HCT116 (cell line): ENCODE measurements at regions not wholly inside any gene's neighbourhood (a gene's known extent, or its start where the extent isn't known, plus 50 kb on each side); places are given as distances from the start of the nearest gene placed in this dataset.

Experiments
- ATAC-seq: fragments of 200-7000 bp; cut with Tn5 transposase; 2 replicates; pipeline ENCODE4 v1.9.1; 2020; ENCODE audit warnings: mild to moderate bottlenecking, moderate library complexity
- BruUV-seq: library from RNA; stranded (reverse); fragments of 400-500 nt; replicated peaks from 2 replicates; lab custom pipeline; 2021; lab: Mats Ljungman, UMichigan
- CTCF ChIA-PET: fragments of 300-600 bp; sonication (Branson Sonifier 250); formaldehyde crosslinking; loops from one replicate; lab custom pipeline; 2021; ENCODE audit warnings: antibody characterized with exemption; lab: Charles Lee
- POLR2A ChIA-PET: fragments of 300-600, 350-600 bp; sonication (Branson Sonifier 250); formaldehyde crosslinking; loops from one replicate; lab custom pipeline; 2021; ENCODE audit warnings: antibody characterized with exemption; lab: Charles Lee
- RAD21 ChIA-PET, 2 experiments: fragments of 300-600 bp; sonication (Branson Sonifier 250); formaldehyde crosslinking; loops; one replicate each; lab custom pipeline; 2023; ENCODE audit warnings: low total read pairs in 2 of 2; ENCODE audit not compliant: uncharacterized antibody in 2 of 2, unreplicated experiment in 2 of 2, low non-redundant PET in 1 of 2; lab: Charles Lee
- DNase-seq: peaks from one replicate; pipeline ENCODE4 v3.0.0-alpha.2; 2010; ENCODE audit warnings: low read depth, low spot score
- H2AFZ ChIP-seq: fragments of 200-600 bp; shearing (Covaris generic), sonication (generic); 2 replicates; pipeline ENCODE4 v1.6.1; 2017; ENCODE audit warnings: low read depth, mixed run types, mixed read lengths, antibody characterized with exemption, low read length; ENCODE audit not compliant: poor library complexity, severe bottlenecking
- H3K27ac ChIP-seq: 2 replicates; pipeline ENCODE4 v1.5.1; 2012; ENCODE audit warnings: low read depth, low read length
- H3K27me3 ChIP-seq: fragments of 200-600 bp; sonication (generic); 2 replicates; pipeline ENCODE4 v1.6.1; 2016; ENCODE audit warnings: mixed run types, low read length, mixed read lengths; ENCODE audit not compliant: insufficient read depth
- H3K36me3 ChIP-seq, 2 experiments: fragments of 200-500 bp in 1 of 2; fragments of 200-600 bp in 1 of 2; sonication (Bioruptor generic) in 1 of 2; sonication (generic) in 1 of 2; 2 replicates each; pipeline versions ENCODE4 v1.5.1 to v1.6.1; 2014 to 2016; ENCODE audit warnings: low read length in 2 of 2, inconsistent platforms in 1 of 2, mixed read lengths in 1 of 2, mixed run types in 1 of 2; ENCODE audit not compliant: insufficient read depth in 2 of 2, control insufficient read depth in 1 of 2
- H3K4me1 ChIP-seq, 2 experiments: fragments of 200-600 bp in 1 of 2; sonication (generic) in 1 of 2; 2 replicates each; pipeline versions ENCODE4 v1.5.1 to v1.6.1; 2012 to 2017; ENCODE audit warnings: low read length in 2 of 2, inconsistent platforms in 1 of 2, mild to moderate bottlenecking in 1 of 2, mixed read lengths in 1 of 2, mixed run types in 1 of 2, moderate library complexity in 1 of 2; ENCODE audit not compliant: insufficient read depth in 2 of 2, control insufficient read depth in 1 of 2
- H3K4me2 ChIP-seq: fragments of 200-600 bp; sonication (generic); 2 replicates; pipeline ENCODE4 v1.6.1; 2017; ENCODE audit warnings: mixed run types, low read length, mixed read lengths
- H3K4me3 ChIP-seq, 2 experiments: fragments of 200-600 bp in 1 of 2; sonication (generic) in 1 of 2; replicated peaks in 1 of 2; 2 replicates each; pipeline ENCODE4 v1.5.1; 2011 to 2016; ENCODE audit warnings: low read length in 2 of 2, control low read depth in 1 of 2, low read depth in 1 of 2, mild to moderate bottlenecking in 1 of 2, mixed read lengths in 1 of 2, mixed run types in 1 of 2
- H3K79me2 ChIP-seq: fragments of 200-600 bp; sonication (generic); 2 replicates; pipeline ENCODE4 v1.6.1; 2017; ENCODE audit warnings: mild to moderate bottlenecking, mixed run types, low read length, moderate library complexity, mixed read lengths; ENCODE audit not compliant: insufficient read depth
- H3K9ac ChIP-seq: fragments of 200-600 bp; sonication (generic); 2 replicates; pipeline ENCODE4 v1.6.1; 2016; ENCODE audit warnings: low read length, mixed read lengths
- H3K9me2 ChIP-seq: fragments of 200-600 bp; sonication (generic), shearing (Covaris generic); 2 replicates; pipeline ENCODE4 v1.6.1; 2017; ENCODE audit warnings: mixed run types, mild to moderate bottlenecking, moderate library complexity; ENCODE audit not compliant: insufficient read depth
- H3K9me3 ChIP-seq, 2 experiments: fragments of 200-500 bp in 1 of 2; fragments of 200-600 bp in 1 of 2; sonication (Bioruptor generic) in 1 of 2; sonication (generic) in 1 of 2; 2 replicates each; pipeline ENCODE4 v1.6.1; 2014 to 2017; ENCODE audit warnings: low read length in 2 of 2, mixed read lengths in 2 of 2, inconsistent platforms in 1 of 2, low read depth in 1 of 2, mild to moderate bottlenecking in 1 of 2, mixed run types in 1 of 2, moderate library complexity in 1 of 2; ENCODE audit not compliant: control insufficient read depth in 1 of 2, insufficient read depth in 1 of 2
- H4K20me1 ChIP-seq: fragments of 200-600 bp; sonication (generic), shearing (Covaris generic); 2 replicates; pipeline ENCODE4 v1.6.1; 2017; ENCODE audit warnings: mixed run types, mild to moderate bottlenecking, moderate library complexity; ENCODE audit not compliant: insufficient read depth
- CTCF ChIP-seq, 3 experiments: fragments of 200-600 bp in 1 of 3; sonication (generic) in 1 of 3; IDR thresholded peaks in 2 of 3; conservative IDR thresholded peaks in 1 of 3; 2 replicates each; pipeline ENCODE4 v1.5.1; 2012 to 2017; ENCODE audit warnings: low read depth in 2 of 3, low read length in 2 of 3, antibody characterized with exemption in 1 of 3, borderline replicate concordance in 1 of 3, control low read depth in 1 of 3, mild to moderate bottlenecking in 1 of 3, mixed read lengths in 1 of 3, mixed run types in 1 of 3, moderate library complexity in 1 of 3; ENCODE audit not compliant: insufficient read depth in 1 of 3
- EGR1 ChIP-seq: IDR thresholded peaks from 2 replicates; pipeline ENCODE4 v1.6.1; 2012; ENCODE audit warnings: low read depth
- EZH2 ChIP-seq: fragments of 200-600 bp; sonication (generic); IDR thresholded peaks from 2 replicates; pipeline ENCODE4 v1.6.1; 2017; ENCODE audit warnings: antibody characterized with exemption, mixed run types
- EZH2phosphoT487 ChIP-seq: fragments of 200-600 bp; IDR thresholded peaks from 2 replicates; pipeline ENCODE4 v1.6.1; 2018; ENCODE audit warnings: antibody characterized with exemption, borderline replicate concordance
- FOSL1 ChIP-seq: IDR thresholded peaks from 2 replicates; pipeline ENCODE4 v1.6.1; 2012; ENCODE audit warnings: low read depth
- JUND ChIP-seq: IDR thresholded peaks from 2 replicates; pipeline ENCODE4 v1.6.1; 2012
- POLR2AphosphoS5 ChIP-seq: IDR thresholded peaks from 2 replicates; pipeline ENCODE4 v1.6.1; 2011; ENCODE audit warnings: mild to moderate bottlenecking, low read depth, low read length, moderate library complexity
- RAD21 ChIP-seq: IDR thresholded peaks from 2 replicates; pipeline ENCODE4 v1.6.1; 2012; ENCODE audit warnings: low read depth, mild to moderate bottlenecking
- SIN3A ChIP-seq: IDR thresholded peaks from 2 replicates; pipeline ENCODE4 v1.6.1; 2012; ENCODE audit warnings: low read depth
- TCF7L2 ChIP-seq: IDR thresholded peaks from 2 replicates; pipeline ENCODE4 v1.7.0; 2011; ENCODE audit warnings: borderline replicate concordance, inconsistent platforms; ENCODE audit not compliant: insufficient read depth, insufficient read length; ENCODE audit errors: extremely low read depth
- YY1 ChIP-seq: IDR thresholded peaks from 2 replicates; pipeline ENCODE4 v1.6.1; 2011; ENCODE audit warnings: low read length, low read depth, moderate library complexity, mild to moderate bottlenecking; ENCODE audit not compliant: insufficient replicate concordance; ENCODE audit errors: extremely low read depth
- intact Hi-C: fragments of 100-400 bp; cut with micrococcal nuclease; formaldehyde crosslinking; loops from 2 replicates; pipeline ENCODE4 v1.10.0; 2022

DNA sequence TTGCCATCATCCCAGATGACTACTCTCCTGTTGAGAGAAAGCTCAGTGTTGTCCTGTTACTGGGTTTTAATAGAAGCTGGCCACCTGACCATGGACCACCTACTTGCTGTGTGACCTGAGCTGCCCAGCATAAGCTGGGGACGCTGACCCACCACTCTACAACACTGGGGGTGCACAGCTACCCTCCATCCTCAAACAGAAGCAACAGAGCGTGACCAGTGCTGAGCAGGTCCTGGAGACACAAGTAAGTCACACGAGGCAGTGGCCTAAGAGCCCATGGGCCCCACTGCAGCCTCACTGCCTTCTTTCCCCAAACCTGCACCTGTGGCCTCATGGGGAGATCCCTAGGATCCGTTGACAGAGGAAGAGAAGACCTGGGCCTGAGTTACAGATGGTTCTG lies 198.6 kb upstream of the ADARB2 start:
- no peak overlapping the region for H2AFZ ChIP-seq
- H3K27me3 ChIP-seq = no peaks in the 10 kb centered on the region
- no TSS peak for BruUV-seq
- ATAC-seq = no peak
- CTCF ChIA-PET = no interaction called here
- TF ChIP-seq JUND (no peak), FOSL1 (no peak)
- H3K4me3 ChIP-seq = no peak overlapping the region
- no peak overlapping the region for H3K4me2 ChIP-seq
- no peaks in the 10 kb centered on the region for H4K20me1 ChIP-seq
- intact Hi-C loops = no loop called here
- RAD21 ChIA-PET = no interaction called here
- no peaks in the 10 kb centered on the region for H3K9me2 ChIP-seq
- DNase-seq = no peak
- POLR2A ChIA-PET = no interaction called here
- H3K79me2 ChIP-seq = no peaks in the 10 kb centered on the region
- H3K36me3 ChIP-seq = no peaks in the 10 kb centered on the region
- peaks cover 3 to 16% of the 10 kb centered on the region in 2 experiments; a peak in 2 of 4 replicates for H3K9me3 ChIP-seq
- no peak overlapping the region for H3K27ac ChIP-seq
- H3K9ac ChIP-seq = no peak overlapping the region
- H3K4me1 ChIP-seq = no peaks in the 10 kb centered on the region

- Histone ChIP-seq H3K9me3 (peaks cover 5 to 19% of the 10 kb centered on the region in 2 experiments; a peak in 2 of 4 replicates), H3K79me2 (no peaks in the 10 kb centered on the region), H3K36me3 (no peaks in the 10 kb centered on the region), H3K4me2 (no peak overlapping the region), H4K20me1 (no peaks in the 10 kb centered on the region), H3K4me3 (no peak overlapping the region), H2AFZ (no peak overlapping the region), H3K27me3 (no peaks in the 10 kb centered on the region), H3K27ac (no peak overlapping the region), H3K9ac (no peak overlapping the region), H3K4me1 (no peaks in the 10 kb centered on the region), H3K9me2 (no peaks in the 10 kb centered on the region)
- no peak for DNase-seq
- no TSS peak for BruUV-seq
- ChIA-PET RAD21 (no interaction called here), CTCF (no interaction called here), POLR2A (no interaction called here)
- intact Hi-C loops = no loop called here
- no peak for ATAC-seq
- TF ChIP-seq POLR2AphosphoS5 = no peak
- TF ChIP-seq SIN3A = no peak
- no peak for TF ChIP-seq RAD21
- TF ChIP-seq CTCF (IDR thresholded peaks at IDR 0.05 in 2 of 3, conservative IDR thresholded peaks at IDR 0.05 in 1 of 3; ENCODE audit: borderline replicate concordance in 1 of 3, insufficient read depth in 1 of 3, low read depth in 2 of 3, low read length in 2 of 3) = no peak
- TF ChIP-seq TCF7L2 = no peak
- TF ChIP-seq EGR1 = no peak
- TF ChIP-seq FOSL1 = no peak
- no peak for TF ChIP-seq EZH2phosphoT487
- no peak for TF ChIP-seq YY1
- TF ChIP-seq EZH2 = no peak
Measured at GRCh38 chr10:1933215-1933614, 195.9 kb upstream of the ADARB2 start.
